ENCODE measurements at regions not wholly inside any gene's neighbourhood (a gene's known extent, or its start where the extent isn't known, plus 50 kb on each side); places are given as distances from the start of the nearest gene placed in this dataset.

DNA sequence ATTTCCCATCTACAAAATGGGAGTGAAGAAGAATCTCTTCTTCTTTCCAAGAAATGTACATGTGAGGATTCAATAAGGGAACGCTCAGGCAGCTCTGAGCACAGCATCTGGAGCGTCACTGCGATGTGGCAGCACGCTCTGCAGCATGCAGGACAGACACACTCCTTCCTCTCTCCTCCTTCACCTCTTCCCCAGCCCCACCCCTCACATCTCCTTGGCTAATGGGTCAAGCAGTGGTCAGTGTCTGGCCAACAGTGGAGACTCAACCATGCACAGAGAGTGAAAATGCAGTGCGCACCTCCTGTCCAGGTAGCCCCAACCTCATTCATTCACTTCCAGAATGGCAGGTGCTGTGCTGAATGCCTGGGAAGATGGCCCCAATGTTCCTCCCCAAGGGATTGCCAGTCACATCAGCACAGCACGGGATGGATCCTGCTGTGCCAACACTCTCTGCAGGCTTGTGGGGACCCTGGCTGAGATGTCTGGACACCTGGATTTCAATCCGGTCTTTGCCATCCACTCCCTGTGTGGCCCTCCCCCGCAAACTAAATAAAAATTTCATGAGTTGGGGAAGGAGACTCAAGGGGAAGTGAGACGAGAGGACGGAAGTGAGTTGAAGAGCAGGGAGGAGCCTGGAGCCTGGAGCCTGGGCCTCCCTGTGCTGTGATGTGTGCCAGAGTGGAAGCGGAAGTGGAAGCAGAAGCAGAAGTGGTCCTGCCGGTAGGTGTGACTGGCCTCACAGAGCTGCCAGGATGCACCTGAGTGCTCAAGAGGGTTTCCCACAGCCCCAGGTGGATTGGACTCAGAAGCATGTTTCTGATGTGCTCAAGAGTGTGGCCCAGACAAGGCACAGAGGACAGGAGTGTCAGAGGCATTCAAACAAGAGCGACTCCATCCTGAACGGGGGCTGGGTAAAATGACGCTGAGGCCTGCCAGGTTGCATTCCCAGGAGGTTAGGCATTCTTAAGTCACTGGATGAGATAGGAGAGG lies 163.9 kb downstream of the SMAD6 start:
- H2BK120ac ChIP-seq (ENCODE audit: low read depth, low read length): no peak overlapping the region
- H3K27ac ChIP-seq (ENCODE audit: insufficient read depth, low read length): no peak overlapping the region
- peaks cover 9% of the 10 kb centered on the region; the same call in 1 of the 2 replicates for H4K20me1 ChIP-seq (ENCODE audit: insufficient read depth, low read length)
- no peak overlapping the region for H3K4me2 ChIP-seq (ENCODE audit: low read depth, low read length)
- peaks cover 5% of the 10 kb centered on the region for H3K4me1 ChIP-seq (ENCODE audit: control insufficient read depth, insufficient read depth, low read length)
- no peak overlapping the region for H3K4me3 ChIP-seq (ENCODE audit: insufficient read depth, low read depth, low read length)
- POLR2A ChIA-PET (ENCODE audit: unreplicated experiment): no interaction called here
- no peak overlapping the region; a peak in 1 of 4 replicates for H4K8ac ChIP-seq (ENCODE audit: low read depth in 2 of 2, low read length in 2 of 2)
- no peak for ATAC-seq (ENCODE audit: low read depth)
- H3K14ac ChIP-seq (replicated peaks; ENCODE audit: low read depth, low read length): no peak overlapping the region
- no peak overlapping the region for H2BK5ac ChIP-seq (ENCODE audit: low read depth, low read length, poor library complexity, severe bottlenecking)
- peaks cover 4% of the 10 kb centered on the region; the same call in 1 of the 2 replicates for H3K36me3 ChIP-seq (ENCODE audit: control insufficient read depth, insufficient read depth, low read length)
- CTCF ChIA-PET: no interaction called here
- no peak overlapping the region for H2BK20ac ChIP-seq (ENCODE audit: low read depth, low read length)
- in situ Hi-C loops (cut with MboI; ENCODE audit: low sequenced_read_pairs) (loop anchor here (5.0 to 25.0 kb wide), 2 partner anchors 254 to 504 kb away; partner anchors contain the start of gene TIPIN), intact Hi-C loops (cut with micrococcal nuclease) (no loop called here), dilution Hi-C loops (cut with HindIII; ENCODE audit: low sequenced_read_pairs, unreplicated experiment) (no loop called here)
- peaks cover 0 to 23% of the 10 kb centered on the region in 2 experiments; a peak in 3 of 4 replicates for H3K79me1 ChIP-seq (ENCODE audit: low read depth in 1 of 2, low read length in 2 of 2)
- no peak overlapping the region for H3K56ac ChIP-seq (ENCODE audit: extremely low read depth, insufficient read depth, low read length)
- H4K5ac ChIP-seq (ENCODE audit: low read depth, low read length): no peak overlapping the region
- BruUV-seq (replicated peaks): no TSS peak
- H2AK9ac ChIP-seq (replicated peaks; ENCODE audit: low read depth, low read length, poor library complexity): no peak overlapping the region
- H3K23ac ChIP-seq (ENCODE audit: low read depth, low read length): no peak overlapping the region
- no peak for DNase-seq
- H2AFZ ChIP-seq (replicated peaks; ENCODE audit: low read length, poor library complexity): no peak overlapping the region
- 0 out of 2 replicates have a peak overlapping the region, but pooled peaks have one; percentile 14 for H2AK5ac ChIP-seq (ENCODE audit: low read depth, low read length)
- no peak overlapping the region for H4K91ac ChIP-seq (ENCODE audit: insufficient read depth, low read depth, low read length)
- H3K9me3 ChIP-seq (ENCODE audit: control insufficient read depth, insufficient read depth, low read length): no peaks in the 10 kb centered on the region
- H3K27me3 ChIP-seq (ENCODE audit: control insufficient read depth, insufficient read depth, low read length): peaks cover 3% of the 10 kb centered on the region; the same call in 1 of the 2 replicates
- H3K4ac ChIP-seq (ENCODE audit: low read depth, low read length): no peak overlapping the region
- H3K9me1 ChIP-seq (ENCODE audit: insufficient read depth, low read length): peaks cover 5% of the 10 kb centered on the region; the same call in 1 of the 2 replicates
- no peak overlapping the region for H2BK15ac ChIP-seq (ENCODE audit: low read depth, low read length)
- H3K18ac ChIP-seq (ENCODE audit: low read depth, low read length): no peak overlapping the region
- WGBS, 2 experiments (ENCODE audit: extremely low coverage in 2 of 2, insufficient read length in 1 of 2): 89% methylated on average over 3 of the region's 15 CpGs; no CpG with 5 or more reads in 1 of the 2 experiments
- no peak overlapping the region for H3K9ac ChIP-seq (ENCODE audit: low read depth, low read length)
- TF ChIP-seq RCOR1 (IDR thresholded peaks at IDR 0.05; ENCODE audit: insufficient replicate concordance, low read length): no peak
- TF ChIP-seq POLR2A (IDR thresholded peaks at IDR 0.05; ENCODE audit: low read depth, low read length): no peak
- TF ChIP-seq, protein P1, sequence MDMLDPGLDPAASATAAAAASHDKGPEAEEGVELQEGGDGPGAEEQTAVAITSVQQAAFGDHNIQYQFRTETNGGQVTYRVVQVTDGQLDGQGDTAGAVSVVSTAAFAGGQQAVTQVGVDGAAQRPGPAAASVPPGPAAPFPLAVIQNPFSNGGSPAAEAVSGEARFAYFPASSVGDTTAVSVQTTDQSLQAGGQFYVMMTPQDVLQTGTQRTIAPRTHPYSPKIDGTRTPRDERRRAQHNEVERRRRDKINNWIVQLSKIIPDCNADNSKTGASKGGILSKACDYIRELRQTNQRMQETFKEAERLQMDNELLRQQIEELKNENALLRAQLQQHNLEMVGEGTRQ (IDR thresholded peaks at IDR 0.05; ENCODE audit: low read depth, low read length): no peak
- TF ChIP-seq CHD1 (IDR thresholded peaks at IDR 0.05; ENCODE audit: low read depth, low read length): no peak
- TF ChIP-seq RAD21 (IDR thresholded peaks at IDR 0.05; ENCODE audit: low read length): no peak
- TF ChIP-seq MXI1 (IDR thresholded peaks at IDR 0.05; ENCODE audit: borderline replicate concordance, low read depth, low read length): no peak
- TF ChIP-seq SMC3 (IDR thresholded peaks at IDR 0.05; ENCODE audit: low read depth, low read length): no peak
- TF ChIP-seq MAZ (IDR thresholded peaks at IDR 0.05; ENCODE audit: borderline replicate concordance, low read depth, low read length): no peak
- no peak for TF ChIP-seq NFE2L2 (IDR thresholded peaks at IDR 0.05; ENCODE audit: low read depth, low read length)
- TF ChIP-seq FOS (IDR thresholded peaks at IDR 0.05; ENCODE audit: low read depth, low read length): no peak
- TF ChIP-seq, protein P2, sequence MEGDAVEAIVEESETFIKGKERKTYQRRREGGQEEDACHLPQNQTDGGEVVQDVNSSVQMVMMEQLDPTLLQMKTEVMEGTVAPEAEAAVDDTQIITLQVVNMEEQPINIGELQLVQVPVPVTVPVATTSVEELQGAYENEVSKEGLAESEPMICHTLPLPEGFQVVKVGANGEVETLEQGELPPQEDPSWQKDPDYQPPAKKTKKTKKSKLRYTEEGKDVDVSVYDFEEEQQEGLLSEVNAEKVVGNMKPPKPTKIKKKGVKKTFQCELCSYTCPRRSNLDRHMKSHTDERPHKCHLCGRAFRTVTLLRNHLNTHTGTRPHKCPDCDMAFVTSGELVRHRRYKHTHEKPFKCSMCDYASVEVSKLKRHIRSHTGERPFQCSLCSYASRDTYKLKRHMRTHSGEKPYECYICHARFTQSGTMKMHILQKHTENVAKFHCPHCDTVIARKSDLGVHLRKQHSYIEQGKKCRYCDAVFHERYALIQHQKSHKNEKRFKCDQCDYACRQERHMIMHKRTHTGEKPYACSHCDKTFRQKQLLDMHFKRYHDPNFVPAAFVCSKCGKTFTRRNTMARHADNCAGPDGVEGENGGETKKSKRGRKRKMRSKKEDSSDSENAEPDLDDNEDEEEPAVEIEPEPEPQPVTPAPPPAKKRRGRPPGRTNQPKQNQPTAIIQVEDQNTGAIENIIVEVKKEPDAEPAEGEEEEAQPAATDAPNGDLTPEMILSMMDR (conservative IDR thresholded peaks at IDR 0.05; ENCODE audit: low read depth, low read length): no peak
- no peak for TF ChIP-seq RFX5 (IDR thresholded peaks at IDR 0.05; ENCODE audit: low read depth, low read length)
- TF ChIP-seq CEBPB (IDR thresholded peaks at IDR 0.05; ENCODE audit: low read depth, low read length): no peak
- TF ChIP-seq, protein P3, sequence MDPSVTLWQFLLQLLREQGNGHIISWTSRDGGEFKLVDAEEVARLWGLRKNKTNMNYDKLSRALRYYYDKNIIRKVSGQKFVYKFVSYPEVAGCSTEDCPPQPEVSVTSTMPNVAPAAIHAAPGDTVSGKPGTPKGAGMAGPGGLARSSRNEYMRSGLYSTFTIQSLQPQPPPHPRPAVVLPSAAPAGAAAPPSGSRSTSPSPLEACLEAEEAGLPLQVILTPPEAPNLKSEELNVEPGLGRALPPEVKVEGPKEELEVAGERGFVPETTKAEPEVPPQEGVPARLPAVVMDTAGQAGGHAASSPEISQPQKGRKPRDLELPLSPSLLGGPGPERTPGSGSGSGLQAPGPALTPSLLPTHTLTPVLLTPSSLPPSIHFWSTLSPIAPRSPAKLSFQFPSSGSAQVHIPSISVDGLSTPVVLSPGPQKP (IDR thresholded peaks at IDR 0.05; ENCODE audit: borderline replicate concordance, low read depth, low read length): no peak
